ENCODE measurements at regions not wholly inside any gene's neighbourhood (a gene's known extent, or its start where the extent isn't known, plus 50 kb on each side); places are given as distances from the start of the nearest gene placed in this dataset.

DNA sequence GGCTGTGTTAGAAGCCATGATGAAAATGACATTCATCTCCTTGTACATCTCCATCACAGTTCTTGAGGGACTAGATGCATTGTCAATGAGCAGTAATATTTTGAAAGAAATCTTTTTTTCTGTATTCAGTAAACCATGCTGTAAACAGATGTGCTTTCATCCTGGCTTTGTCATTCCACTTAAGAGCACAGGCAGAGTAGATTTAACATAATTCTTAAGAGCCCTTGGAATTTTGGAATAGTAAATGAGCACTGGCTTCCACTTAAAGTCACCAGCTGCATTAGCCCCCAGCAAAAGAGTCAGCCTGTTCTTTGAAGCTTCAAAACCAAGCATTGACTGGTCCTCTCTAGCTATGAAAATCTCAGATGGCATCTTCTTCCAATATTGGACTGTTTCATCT, 197.8 kb upstream of the HDDC2 start:
- TF ChIP-seq, protein P1, sequence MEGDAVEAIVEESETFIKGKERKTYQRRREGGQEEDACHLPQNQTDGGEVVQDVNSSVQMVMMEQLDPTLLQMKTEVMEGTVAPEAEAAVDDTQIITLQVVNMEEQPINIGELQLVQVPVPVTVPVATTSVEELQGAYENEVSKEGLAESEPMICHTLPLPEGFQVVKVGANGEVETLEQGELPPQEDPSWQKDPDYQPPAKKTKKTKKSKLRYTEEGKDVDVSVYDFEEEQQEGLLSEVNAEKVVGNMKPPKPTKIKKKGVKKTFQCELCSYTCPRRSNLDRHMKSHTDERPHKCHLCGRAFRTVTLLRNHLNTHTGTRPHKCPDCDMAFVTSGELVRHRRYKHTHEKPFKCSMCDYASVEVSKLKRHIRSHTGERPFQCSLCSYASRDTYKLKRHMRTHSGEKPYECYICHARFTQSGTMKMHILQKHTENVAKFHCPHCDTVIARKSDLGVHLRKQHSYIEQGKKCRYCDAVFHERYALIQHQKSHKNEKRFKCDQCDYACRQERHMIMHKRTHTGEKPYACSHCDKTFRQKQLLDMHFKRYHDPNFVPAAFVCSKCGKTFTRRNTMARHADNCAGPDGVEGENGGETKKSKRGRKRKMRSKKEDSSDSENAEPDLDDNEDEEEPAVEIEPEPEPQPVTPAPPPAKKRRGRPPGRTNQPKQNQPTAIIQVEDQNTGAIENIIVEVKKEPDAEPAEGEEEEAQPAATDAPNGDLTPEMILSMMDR (conservative IDR thresholded peaks at IDR 0.05): no peak
- no peak for TF ChIP-seq ZFX (IDR thresholded peaks at IDR 0.05)

All from C4-2B (cell line).